B cell (primary cell): ENCODE measurements at regions not wholly inside any gene's neighbourhood (a gene's known extent, or its start where the extent isn't known, plus 50 kb on each side); places are given as distances from the start of the nearest gene placed in this dataset.

Experiments used
- EZH2 ChIP-seq: IDR thresholded peaks from 2 replicates; pipeline ENCODE4 v1.6.1; 2012; ENCODE audit warnings: borderline replicate concordance, low read depth, mild to moderate bottlenecking, moderate library complexity, low read length; ENCODE audit not compliant: insufficient read depth, poor library complexity, severe bottlenecking
- TF ChIP-seq, protein P1 (sequence below): fragments of 200-600 bp; IDR thresholded peaks from one replicate; pipeline ENCODE4 v1.8.0; 2022; ENCODE audit warnings: antibody characterized with exemption, mild to moderate bottlenecking

DNA sequence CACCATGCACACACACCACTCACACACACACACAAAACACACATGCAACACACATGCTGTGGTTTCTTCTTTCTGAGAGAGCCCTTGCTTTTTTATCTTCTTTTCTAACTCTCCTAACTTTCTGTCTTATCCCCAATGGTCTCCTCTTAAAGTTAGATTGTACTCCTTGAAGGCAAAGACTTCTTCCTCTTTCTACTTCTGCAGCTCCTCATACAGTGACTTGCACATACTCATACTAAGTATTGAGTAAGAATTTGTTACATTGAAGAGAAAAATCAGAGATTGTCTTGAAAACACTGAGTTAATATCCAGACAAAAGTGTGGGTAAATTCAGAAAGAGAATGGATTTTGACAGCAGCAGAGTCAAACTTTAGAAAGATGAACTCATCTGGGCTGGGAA, 64.4 kb downstream of the GTPBP8 start:
- TF ChIP-seq, protein P1, sequence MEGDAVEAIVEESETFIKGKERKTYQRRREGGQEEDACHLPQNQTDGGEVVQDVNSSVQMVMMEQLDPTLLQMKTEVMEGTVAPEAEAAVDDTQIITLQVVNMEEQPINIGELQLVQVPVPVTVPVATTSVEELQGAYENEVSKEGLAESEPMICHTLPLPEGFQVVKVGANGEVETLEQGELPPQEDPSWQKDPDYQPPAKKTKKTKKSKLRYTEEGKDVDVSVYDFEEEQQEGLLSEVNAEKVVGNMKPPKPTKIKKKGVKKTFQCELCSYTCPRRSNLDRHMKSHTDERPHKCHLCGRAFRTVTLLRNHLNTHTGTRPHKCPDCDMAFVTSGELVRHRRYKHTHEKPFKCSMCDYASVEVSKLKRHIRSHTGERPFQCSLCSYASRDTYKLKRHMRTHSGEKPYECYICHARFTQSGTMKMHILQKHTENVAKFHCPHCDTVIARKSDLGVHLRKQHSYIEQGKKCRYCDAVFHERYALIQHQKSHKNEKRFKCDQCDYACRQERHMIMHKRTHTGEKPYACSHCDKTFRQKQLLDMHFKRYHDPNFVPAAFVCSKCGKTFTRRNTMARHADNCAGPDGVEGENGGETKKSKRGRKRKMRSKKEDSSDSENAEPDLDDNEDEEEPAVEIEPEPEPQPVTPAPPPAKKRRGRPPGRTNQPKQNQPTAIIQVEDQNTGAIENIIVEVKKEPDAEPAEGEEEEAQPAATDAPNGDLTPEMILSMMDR: no peak
- no peak for TF ChIP-seq EZH2
